GM08714 (cell line): ENCODE measurements at regions not wholly inside any gene's neighbourhood (a gene's known extent, or its start where the extent isn't known, plus 50 kb on each side); places are given as distances from the start of the nearest gene placed in this dataset.

Experiments used
- H3K4me3 ChIP-seq: fragments of 200-500 bp; sonication (Bioruptor generic); 2 replicates; pipeline ENCODE4 v1.5.1; 2014; ENCODE audit warnings: mild to moderate bottlenecking, low read length, inconsistent platforms
- ZNF274 ChIP-seq: IDR thresholded peaks from 2 replicates; pipeline ENCODE4 v1.6.1; 2012; ENCODE audit warnings: mild to moderate bottlenecking, low read depth, low read length

GRCh38 chr7:41882745-41883420 lies 180.0 kb upstream of the INHBA start:
- no peak overlapping the region for H3K4me3 ChIP-seq
- no peak for TF ChIP-seq ZNF274

DNA sequence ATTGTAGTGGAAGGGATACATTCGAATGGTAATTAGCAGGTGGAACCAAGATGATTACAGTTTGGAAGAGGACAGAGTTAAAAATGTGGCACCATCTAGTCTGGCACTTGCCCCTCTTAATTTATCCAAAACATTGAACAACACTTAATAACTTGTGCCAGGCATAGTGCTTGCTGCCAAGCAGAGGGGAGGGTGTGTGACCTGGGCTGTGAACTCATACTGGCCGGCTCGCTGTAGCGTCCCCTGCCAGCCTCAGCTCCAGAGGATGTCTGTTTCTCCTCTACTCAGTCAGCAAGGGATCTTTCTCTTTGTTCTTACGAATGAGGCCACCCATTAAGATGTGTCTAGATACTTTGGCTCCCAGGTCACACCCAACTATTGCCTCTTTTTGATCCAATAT lies 179.4 kb upstream of the INHBA start:
- TF ChIP-seq ZNF274, result no peak
- H3K4me3 ChIP-seq, result peak overlapping the region; percentile 46; the same call in 1 of the 2 replicates

GRCh38 chr7:41881331-41882130 lies 178.6 kb upstream of the INHBA start:
- peak overlapping the region; percentile 46; the same call in 1 of the 2 replicates for H3K4me3 ChIP-seq

DNA sequence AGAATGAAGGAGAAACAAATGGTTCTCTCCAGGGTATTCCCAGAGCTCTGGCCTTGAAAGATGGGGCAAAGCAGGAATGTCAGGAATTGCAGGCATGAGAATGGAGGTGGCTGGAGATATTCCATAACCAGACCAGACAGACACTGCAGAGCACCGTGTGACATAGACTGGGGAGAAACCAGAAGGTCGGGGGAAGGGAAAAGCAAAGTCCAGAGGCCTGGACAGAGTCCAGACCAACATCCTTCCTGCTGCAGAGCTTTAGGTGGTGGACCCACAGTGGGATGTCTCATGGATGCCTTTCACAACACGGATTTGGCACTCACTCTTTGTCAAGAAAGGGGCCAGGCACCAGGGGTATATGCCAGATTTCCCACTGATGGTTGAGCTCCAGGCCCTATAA lies 177.2 kb upstream of the INHBA start:
- TF ChIP-seq ZNF274, result no peak
- no peak overlapping the region for H3K4me3 ChIP-seq

More at GRCh38 chr7:41881331-41882130, 178.6 kb upstream of the INHBA start:
- TF ChIP-seq ZNF274, result no peak

DNA sequence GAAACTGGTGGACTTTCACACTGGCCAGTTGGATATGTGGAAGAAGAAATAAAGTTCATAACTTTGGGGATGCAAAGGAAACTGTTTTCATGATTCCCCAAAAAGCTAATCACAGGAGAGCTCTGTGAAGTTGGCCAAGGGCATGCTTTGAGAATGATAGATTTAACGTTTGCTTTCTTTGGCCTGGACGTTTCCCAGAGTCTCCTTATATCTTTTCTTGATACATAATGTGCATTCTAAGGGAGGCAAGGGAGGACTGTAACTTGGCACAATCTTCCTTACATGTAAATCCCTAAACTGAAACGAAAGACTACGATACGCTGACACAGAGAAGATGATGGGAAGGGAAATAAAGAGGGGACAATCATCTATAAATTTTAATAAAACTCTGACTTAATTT lies 176.5 kb upstream of the INHBA start:
- no peak for TF ChIP-seq ZNF274
- H3K4me3 ChIP-seq, result no peak overlapping the region

DNA sequence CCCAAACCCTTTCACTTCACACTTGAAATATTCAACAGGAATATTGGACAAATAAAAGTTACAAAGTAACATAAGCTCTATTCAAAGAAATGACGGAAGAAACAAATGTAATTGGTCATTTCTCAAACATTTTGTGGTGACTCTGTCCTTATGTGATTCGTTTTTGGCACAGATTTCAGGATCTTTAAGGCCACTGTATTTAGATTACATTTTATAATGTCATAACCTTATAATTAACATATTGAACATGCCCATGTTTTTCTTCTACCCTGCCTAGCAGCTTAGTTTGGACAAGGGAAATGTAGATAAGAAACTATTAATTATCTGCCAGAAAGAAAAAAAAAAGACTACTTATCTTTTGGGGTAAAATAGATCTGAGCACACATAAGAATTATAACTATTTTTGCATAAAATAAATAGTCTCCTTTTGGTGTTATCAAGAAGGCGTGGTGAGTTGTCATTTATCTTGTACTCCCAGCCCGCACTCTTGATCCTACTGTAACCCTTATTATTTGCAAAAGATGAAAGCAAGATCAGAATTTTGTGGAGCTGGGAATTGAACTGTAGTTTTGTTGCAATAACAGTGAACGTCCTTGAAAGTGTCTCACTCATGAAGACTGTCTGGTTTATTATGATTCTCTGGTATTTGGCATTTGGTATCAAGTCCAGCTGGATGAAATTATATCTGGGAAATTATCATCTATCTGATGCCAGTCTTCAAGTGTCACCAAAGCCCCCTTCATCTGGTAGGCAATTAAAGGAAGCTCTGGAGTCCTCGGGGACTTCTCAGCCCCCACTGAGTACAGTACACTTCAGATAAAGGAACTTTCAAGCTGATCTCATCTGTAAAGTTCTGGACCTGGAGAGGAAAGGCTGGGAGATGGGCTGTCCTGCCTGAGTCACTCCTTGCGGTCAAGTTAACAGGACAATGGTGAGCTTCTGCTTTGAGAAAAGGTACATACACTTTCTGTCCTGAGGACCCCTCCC lies 175.7 kb upstream of the INHBA start:
- TF ChIP-seq ZNF274, result no peak
- H3K4me3 ChIP-seq, result no peak overlapping the region

GRCh38 chr7:41877118-41877517 lies 174.2 kb upstream of the INHBA start:
- TF ChIP-seq ZNF274, result no peak

DNA sequence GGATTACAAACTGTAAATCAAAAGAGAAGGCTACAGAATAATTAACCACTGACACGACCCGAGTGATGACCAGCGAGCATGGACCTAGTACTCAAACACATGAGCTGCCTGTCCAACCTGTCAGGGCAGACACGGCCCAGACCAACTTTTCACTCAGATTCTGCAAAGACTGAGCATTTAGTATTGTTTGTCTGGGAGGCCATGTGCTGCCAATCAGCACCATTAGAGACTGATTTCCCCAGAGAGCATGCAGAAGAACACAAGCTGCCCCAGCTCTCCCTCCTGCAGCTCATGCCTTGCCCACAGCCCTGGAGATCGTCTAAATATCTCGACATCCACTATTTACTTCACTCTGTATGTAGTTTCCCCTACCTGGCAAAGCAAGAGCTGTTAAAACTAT lies 172.6 kb upstream of the INHBA start:
- TF ChIP-seq ZNF274, result no peak

More at GRCh38 chr7:41877118-41877517, 174.2 kb upstream of the INHBA start:
- no peak overlapping the region for H3K4me3 ChIP-seq

GRCh38 chr7:41874201-41874785 lies 171.4 kb upstream of the INHBA start:
- H3K4me3 ChIP-seq, result no peak overlapping the region
- no peak for TF ChIP-seq ZNF274

More for the DNA sequence above, 172.6 kb upstream of the INHBA start:
- no peak overlapping the region for H3K4me3 ChIP-seq

DNA sequence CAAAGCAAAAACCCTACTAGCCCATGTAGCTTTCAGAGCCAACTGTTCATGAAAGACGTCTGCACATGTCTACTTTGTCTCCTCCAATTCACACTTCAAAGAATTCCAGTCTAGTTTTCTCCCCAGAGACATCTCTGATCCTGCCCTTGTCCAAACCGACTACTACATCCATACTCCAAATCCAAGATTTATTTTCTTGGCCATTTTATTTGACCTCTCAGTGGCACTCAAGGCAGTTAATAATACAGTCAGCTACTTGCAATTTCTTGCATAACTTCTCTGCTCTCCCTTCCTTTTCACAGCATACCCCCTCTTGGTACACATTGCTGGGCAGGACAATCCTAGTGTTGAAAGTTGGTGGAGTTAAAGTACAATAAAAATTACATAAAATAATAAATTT lies 170.9 kb upstream of the INHBA start:
- TF ChIP-seq ZNF274, result no peak
- no peak overlapping the region for H3K4me3 ChIP-seq

GRCh38 chr7:41872966-41873365 lies 170.1 kb upstream of the INHBA start:
- no peak overlapping the region for H3K4me3 ChIP-seq
- TF ChIP-seq ZNF274, result no peak

- H3K4me3 ChIP-seq, result no peak overlapping the region
- no peak for TF ChIP-seq ZNF274
These were observed 167.7 kb upstream of the INHBA start for GRCh38 chr7:41870461-41871138.

DNA sequence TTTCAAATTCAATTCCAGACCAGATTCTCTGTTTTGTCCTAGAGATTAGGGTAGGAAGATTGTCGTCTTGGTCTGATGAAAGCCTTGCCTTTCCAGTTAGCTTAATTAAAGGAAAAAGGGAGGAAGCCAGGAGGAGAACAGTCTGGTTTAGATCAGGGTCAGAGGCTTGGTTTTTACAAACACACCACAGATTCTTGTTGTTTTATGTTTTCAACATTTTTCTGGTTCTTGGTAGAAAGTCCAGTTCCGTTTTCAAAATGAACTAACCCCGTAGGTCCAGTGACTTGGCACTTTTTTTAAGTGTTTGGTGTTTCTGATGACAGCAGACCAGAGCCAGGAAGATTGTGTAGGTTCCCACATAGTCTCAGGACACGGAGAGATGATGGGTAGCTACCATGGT lies 167.1 kb upstream of the INHBA start:
- TF ChIP-seq ZNF274, result no peak
- H3K4me3 ChIP-seq, result no peak overlapping the region
